Sigmoid colon (tissue), 6 donors: ENCODE measurements at regions not wholly inside any gene's neighbourhood (a gene's known extent, or its start where the extent isn't known, plus 50 kb on each side); places are given as distances from the start of the nearest gene placed in this dataset.
A peak's percentile ranks its signal among the peaks of the same experiment; 100 is the strongest.

Source experiments
- DNase-seq: peaks from one replicate; pipeline ENCODE4 v3.0.0-alpha.2; 2019
- H3K27ac ChIP-seq, 4 donors: fragments of 200-600 bp; sonication (generic); one replicate each; pipeline ENCODE4 v1.5.1; 2016 to 2019; ENCODE audit warnings: mild to moderate bottlenecking in 1 of 4
- H3K27me3 ChIP-seq, 3 donors: fragments of 200-600 bp; sonication (generic); one replicate each; pipeline ENCODE4 v1.5.1; 2019; ENCODE audit warnings: mild to moderate bottlenecking in 1 of 3
- H3K36me3 ChIP-seq, 4 donors: fragments of 200-600 bp; sonication (generic); one replicate each; pipeline ENCODE4 v1.5.1; 2016 to 2019
- H3K4me1 ChIP-seq, 4 donors: fragments of 200-600 bp; sonication (generic); one replicate each; pipeline ENCODE4 v1.5.1; 2017 to 2019
- H3K4me3 ChIP-seq, 4 donors: fragments of 200-600 bp; sonication (generic); one replicate each; pipeline ENCODE4 v1.5.1; 2017 to 2019; ENCODE audit warnings: mild to moderate bottlenecking in 2 of 4, moderate library complexity in 1 of 4
- H3K9me3 ChIP-seq, 4 donors: fragments of 200-600 bp in 3 of 4; sonication (generic) in 3 of 4; one replicate each; pipeline versions ENCODE4 v1.5.1 to v1.6.1; 2013 to 2019
- EP300 ChIP-seq, 4 donors: sonication (generic); formaldehyde crosslinking; IDR thresholded peaks; one replicate each; pipeline ENCODE4 v1.6.1; 2017; ENCODE audit warnings: antibody characterized with exemption in 4 of 4
- POLR2A ChIP-seq, 2 donors: fragments of 450-650 bp; IDR thresholded peaks; one replicate each; pipeline ENCODE4 v1.6.1; 2016; ENCODE audit warnings: antibody characterized with exemption in 2 of 2, mild to moderate bottlenecking in 2 of 2, moderate library complexity in 2 of 2
- POLR2AphosphoS5 ChIP-seq, 4 donors: sonication (generic); formaldehyde crosslinking; IDR thresholded peaks; one replicate each; pipeline ENCODE4 v1.6.1; 2017; ENCODE audit warnings: antibody characterized with exemption in 4 of 4
- WGBS, 2 donors: extraction: QIAGEN DNeasy Blood & Tissue Kit; methylation state at CpG; one replicate each; pipeline ENCODE4 v1.1.7; 2013; 5-methylcytosine and 5-hydroxymethylcytosine counted together
- intact Hi-C: fragments of 100-400 bp; cut with DNase I; formaldehyde crosslinking; loops from one replicate; pipeline ENCODE4 v1.15.1; 2023
- TF ChIP-seq, protein P1 (sequence below), 4 experiments: fragments of 450-650 bp in 3 of 4; fragments of 200-600 bp in 1 of 4; IDR thresholded peaks; one replicate each; pipeline ENCODE4 v1.5.1; 2016 to 2019; ENCODE audit warnings: antibody characterized with exemption in 4 of 4, mild to moderate bottlenecking in 3 of 4, moderate library complexity in 2 of 4
- donor health status: healthy with polysubstance abuse.
- donor health status: healthy.

DNA sequence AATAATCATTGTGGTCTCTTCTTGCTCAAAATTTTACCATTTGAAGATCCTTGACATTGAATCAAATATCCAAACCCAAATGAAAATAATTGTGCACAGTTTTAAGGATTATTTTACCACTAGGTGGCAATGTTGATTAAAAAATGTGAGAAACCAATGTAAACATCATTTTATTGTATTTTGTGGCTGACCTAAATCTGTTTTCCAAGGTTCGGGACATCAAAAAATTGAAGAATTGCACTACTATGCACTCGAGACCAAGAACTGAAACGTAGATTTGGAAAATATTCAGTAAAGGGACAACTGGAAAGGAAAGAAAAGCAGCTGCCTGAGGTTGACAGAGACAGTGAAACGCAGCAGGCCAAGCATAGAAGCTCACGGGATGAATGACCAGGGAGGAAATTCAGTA, 259.3 kb downstream of the SNX13 start:
- Histone ChIP-seq H3K36me3 (no peaks in the 10 kb centered on the region), H3K27me3 (no peaks in the 10 kb centered on the region), H3K27ac (peak overlapping the region in 1 of 4 donors; percentile 61), H3K4me3 (no peak overlapping the region), H3K9me3 (no peaks in the 10 kb centered on the region), H3K4me1 (peaks cover 0 to 19% (median 13%) of the 10 kb centered on the region in 4 donors)
- intact Hi-C loops = no loop called here
- TF ChIP-seq, protein P1, sequence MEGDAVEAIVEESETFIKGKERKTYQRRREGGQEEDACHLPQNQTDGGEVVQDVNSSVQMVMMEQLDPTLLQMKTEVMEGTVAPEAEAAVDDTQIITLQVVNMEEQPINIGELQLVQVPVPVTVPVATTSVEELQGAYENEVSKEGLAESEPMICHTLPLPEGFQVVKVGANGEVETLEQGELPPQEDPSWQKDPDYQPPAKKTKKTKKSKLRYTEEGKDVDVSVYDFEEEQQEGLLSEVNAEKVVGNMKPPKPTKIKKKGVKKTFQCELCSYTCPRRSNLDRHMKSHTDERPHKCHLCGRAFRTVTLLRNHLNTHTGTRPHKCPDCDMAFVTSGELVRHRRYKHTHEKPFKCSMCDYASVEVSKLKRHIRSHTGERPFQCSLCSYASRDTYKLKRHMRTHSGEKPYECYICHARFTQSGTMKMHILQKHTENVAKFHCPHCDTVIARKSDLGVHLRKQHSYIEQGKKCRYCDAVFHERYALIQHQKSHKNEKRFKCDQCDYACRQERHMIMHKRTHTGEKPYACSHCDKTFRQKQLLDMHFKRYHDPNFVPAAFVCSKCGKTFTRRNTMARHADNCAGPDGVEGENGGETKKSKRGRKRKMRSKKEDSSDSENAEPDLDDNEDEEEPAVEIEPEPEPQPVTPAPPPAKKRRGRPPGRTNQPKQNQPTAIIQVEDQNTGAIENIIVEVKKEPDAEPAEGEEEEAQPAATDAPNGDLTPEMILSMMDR (IDR thresholded peaks at IDR 0.05) = peak in 3 of 4 experiments; percentile 15 to 58 (median 42)
- TF ChIP-seq POLR2AphosphoS5 (IDR thresholded peaks at IDR 0.05) (no peak), EP300 (IDR thresholded peaks at IDR 0.05) (no peak)
- WGBS, 2 donors = 24 to 37% methylated on average over 5 of the region's 5 CpGs
- DNase-seq = no peak

GRCh38 chr7:17681965-17682364, 258.3 kb downstream of the SNX13 start:
- no peak for DNase-seq
- intact Hi-C loops = no loop called here
- TF ChIP-seq POLR2AphosphoS5 (IDR thresholded peaks at IDR 0.05) (no peak), POLR2A (IDR thresholded peaks at IDR 0.05) (no peak), EP300 (IDR thresholded peaks at IDR 0.05) (no peak)
- TF ChIP-seq, protein P1 (IDR thresholded peaks at IDR 0.05) = no peak
- H3K27me3 ChIP-seq = no peaks in the 10 kb centered on the region
- WGBS, 2 donors = 85 to 87% methylated on average over 4 of the region's 4 CpGs
- H3K4me1 ChIP-seq = peaks cover 0 to 19% (median 13%) of the 10 kb centered on the region in 4 donors
- no peaks in the 10 kb centered on the region for H3K9me3 ChIP-seq
- H3K4me3 ChIP-seq = no peak overlapping the region
- no peak overlapping the region for H3K27ac ChIP-seq
- no peaks in the 10 kb centered on the region for H3K36me3 ChIP-seq

DNA sequence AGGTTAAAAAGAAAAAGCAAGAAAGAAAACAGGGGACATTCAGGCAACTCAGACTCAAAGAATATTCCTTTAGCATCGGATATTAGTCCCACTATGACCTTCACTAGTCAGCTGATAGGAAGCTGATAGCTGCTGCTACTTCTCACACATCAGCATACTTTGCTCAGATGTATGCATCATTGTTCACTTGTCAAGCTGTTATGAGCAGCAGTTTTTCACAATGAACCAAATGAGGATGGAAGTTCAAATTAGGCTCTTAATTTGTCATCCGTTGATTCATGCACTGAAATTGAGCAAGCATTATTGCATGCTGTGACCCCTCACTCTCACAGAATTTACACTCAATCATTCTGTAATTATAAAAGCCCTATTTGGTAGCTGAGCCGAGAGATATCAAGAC, 257.7 kb downstream of the SNX13 start:
- no peak for DNase-seq
- no peak overlapping the region for H3K4me3 ChIP-seq
- H3K36me3 ChIP-seq = no peaks in the 10 kb centered on the region
- H3K27me3 ChIP-seq = no peaks in the 10 kb centered on the region
- WGBS, 2 donors = 91 to 93% methylated on average over 3 of the region's 3 CpGs
- no peaks in the 10 kb centered on the region for H3K9me3 ChIP-seq
- H3K27ac ChIP-seq = no peak overlapping the region
- intact Hi-C loops = no loop called here
- peaks cover 0 to 19% (median 13%) of the 10 kb centered on the region in 4 donors for H3K4me1 ChIP-seq
- TF ChIP-seq POLR2AphosphoS5 (IDR thresholded peaks at IDR 0.05) (no peak), EP300 (IDR thresholded peaks at IDR 0.05) (no peak), POLR2A (IDR thresholded peaks at IDR 0.05) (no peak)
- TF ChIP-seq, protein P1 (IDR thresholded peaks at IDR 0.05) = no peak

- 69 to 83% methylated on average over 5 of the region's 5 CpGs for WGBS, 2 donors
- TF ChIP-seq, protein P1 (IDR thresholded peaks at IDR 0.05) = no peak
- TF ChIP-seq POLR2A (IDR thresholded peaks at IDR 0.05) (no peak), POLR2AphosphoS5 (IDR thresholded peaks at IDR 0.05) (no peak), EP300 (IDR thresholded peaks at IDR 0.05) (no peak)
- Histone ChIP-seq H3K27ac (no peak overlapping the region), H3K9me3 (no peaks in the 10 kb centered on the region), H3K36me3 (no peaks in the 10 kb centered on the region), H3K27me3 (no peaks in the 10 kb centered on the region), H3K4me3 (no peak overlapping the region), H3K4me1 (peaks cover 0 to 11% (median 7%) of the 10 kb centered on the region in 4 donors)
- DNase-seq = no peak
- intact Hi-C loops = no loop called here
Measured at GRCh38 chr7:17685141-17685540, 255.2 kb downstream of the SNX13 start.

GRCh38 chr7:17687361-17687760, 252.9 kb downstream of the SNX13 start:
- no peaks in the 10 kb centered on the region for H3K27me3 ChIP-seq
- 93 to 96% methylated on average over 2 of the region's 2 CpGs for WGBS, 2 donors

More at GRCh38 chr7:17687361-17687760, 252.9 kb downstream of the SNX13 start:
- no peaks in the 10 kb centered on the region for H3K9me3 ChIP-seq
- TF ChIP-seq POLR2A (IDR thresholded peaks at IDR 0.05) (no peak), POLR2AphosphoS5 (IDR thresholded peaks at IDR 0.05) (no peak), EP300 (IDR thresholded peaks at IDR 0.05) (no peak)
- TF ChIP-seq, protein P1 (IDR thresholded peaks at IDR 0.05) = no peak
- H3K4me1 ChIP-seq = no peaks in the 10 kb centered on the region
- no peaks in the 10 kb centered on the region for H3K36me3 ChIP-seq
- H3K27ac ChIP-seq = no peak overlapping the region
- intact Hi-C loops = no loop called here
- DNase-seq = no peak
- H3K4me3 ChIP-seq = no peak overlapping the region
